ENCODE measurements at regions not wholly inside any gene's neighbourhood (a gene's known extent, or its start where the extent isn't known, plus 50 kb on each side); places are given as distances from the start of the nearest gene placed in this dataset.

- DNase-seq (ENCODE audit: low spot score): no peak
- in situ Hi-C loops (cut with MboI; ENCODE audit: low sequenced_read_pairs, unreplicated experiment): no loop called here
Measured at GRCh38 chr14:82449926-82450468, 916.3 kb upstream of the SEL1L start.

GRCh38 chr14:82451675-82452074 lies 918.0 kb upstream of the SEL1L start:
- TF ChIP-seq CTCF (IDR thresholded peaks at IDR 0.05; ENCODE audit: borderline replicate concordance, control extremely low read depth, extremely low read depth, insufficient read depth, missing control alignments): no peak
- in situ Hi-C loops (cut with MboI; ENCODE audit: low sequenced_read_pairs, unreplicated experiment): no loop called here
- no peak for DNase-seq (ENCODE audit: low spot score)

More at GRCh38 chr14:82449926-82450468, 916.3 kb upstream of the SEL1L start:
- TF ChIP-seq CTCF (IDR thresholded peaks at IDR 0.05; ENCODE audit: borderline replicate concordance, control extremely low read depth, extremely low read depth, insufficient read depth, missing control alignments): no peak

- in situ Hi-C loops (cut with MboI; ENCODE audit: low sequenced_read_pairs, unreplicated experiment): no loop called here
- DNase-seq (ENCODE audit: low spot score): no peak
- no peak for TF ChIP-seq CTCF (IDR thresholded peaks at IDR 0.05; ENCODE audit: borderline replicate concordance, control extremely low read depth, extremely low read depth, insufficient read depth, missing control alignments)
Measured at GRCh38 chr14:82482345-82482744, 948.7 kb upstream of the SEL1L start.

- in situ Hi-C loops (cut with MboI; ENCODE audit: low sequenced_read_pairs, unreplicated experiment): no loop called here
- no peak for TF ChIP-seq CTCF (IDR thresholded peaks at IDR 0.05; ENCODE audit: borderline replicate concordance, control extremely low read depth, extremely low read depth, insufficient read depth, missing control alignments)
- DNase-seq (ENCODE audit: low spot score): no peak
Measured at GRCh38 chr14:82488473-82488872, 954.8 kb upstream of the SEL1L start.

GRCh38 chr14:82490397-82490796 lies 956.7 kb upstream of the SEL1L start:
- no peak for DNase-seq (ENCODE audit: low spot score)
- in situ Hi-C loops (cut with MboI; ENCODE audit: low sequenced_read_pairs, unreplicated experiment): no loop called here
- no peak for TF ChIP-seq CTCF (IDR thresholded peaks at IDR 0.05; ENCODE audit: borderline replicate concordance, control extremely low read depth, extremely low read depth, insufficient read depth, missing control alignments)

- in situ Hi-C loops (cut with MboI; ENCODE audit: low sequenced_read_pairs, unreplicated experiment): no loop called here
- TF ChIP-seq CTCF (IDR thresholded peaks at IDR 0.05; ENCODE audit: borderline replicate concordance, control extremely low read depth, extremely low read depth, insufficient read depth, missing control alignments): no peak
- DNase-seq (ENCODE audit: low spot score): no peak
Measured at GRCh38 chr14:82492157-82492556, 958.5 kb upstream of the SEL1L start.

Data from GM13976 (cell line).